RPMI7951 (cell line): ENCODE measurements at regions not wholly inside any gene's neighbourhood (a gene's known extent, or its start where the extent isn't known, plus 50 kb on each side); places are given as distances from the start of the nearest gene placed in this dataset.
"Not testable (repeated sequence)": the region's sequence is repeated elsewhere in the genome, so short reads cannot be mapped to it uniquely, and the experiment has no call there.

Source experiments
- DNase-seq: peaks from one replicate; pipeline ENCODE4 v3.0.0-alpha.2; 2012; ENCODE audit warnings: low read depth

DNA sequence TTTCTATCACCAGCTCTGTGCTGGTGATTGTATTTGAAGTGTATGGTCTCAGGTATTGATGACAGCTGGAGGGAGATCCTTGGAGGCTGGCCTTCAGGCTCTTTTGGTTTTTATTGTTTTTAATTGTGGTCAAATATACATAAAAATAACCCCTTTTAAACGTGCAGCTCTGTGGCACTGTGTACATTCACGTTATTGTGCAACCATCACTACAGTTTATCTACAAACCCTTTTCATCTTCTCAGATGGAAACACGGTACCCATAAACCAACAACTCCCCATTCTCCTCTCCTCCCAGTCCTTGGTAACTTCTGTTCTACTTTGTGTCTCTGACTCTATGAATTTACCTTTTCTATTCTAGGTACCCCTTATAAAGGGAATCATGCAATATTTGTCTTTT lies 79.3 kb upstream of the ATP8B1 start:
- no peak for DNase-seq

DNA sequence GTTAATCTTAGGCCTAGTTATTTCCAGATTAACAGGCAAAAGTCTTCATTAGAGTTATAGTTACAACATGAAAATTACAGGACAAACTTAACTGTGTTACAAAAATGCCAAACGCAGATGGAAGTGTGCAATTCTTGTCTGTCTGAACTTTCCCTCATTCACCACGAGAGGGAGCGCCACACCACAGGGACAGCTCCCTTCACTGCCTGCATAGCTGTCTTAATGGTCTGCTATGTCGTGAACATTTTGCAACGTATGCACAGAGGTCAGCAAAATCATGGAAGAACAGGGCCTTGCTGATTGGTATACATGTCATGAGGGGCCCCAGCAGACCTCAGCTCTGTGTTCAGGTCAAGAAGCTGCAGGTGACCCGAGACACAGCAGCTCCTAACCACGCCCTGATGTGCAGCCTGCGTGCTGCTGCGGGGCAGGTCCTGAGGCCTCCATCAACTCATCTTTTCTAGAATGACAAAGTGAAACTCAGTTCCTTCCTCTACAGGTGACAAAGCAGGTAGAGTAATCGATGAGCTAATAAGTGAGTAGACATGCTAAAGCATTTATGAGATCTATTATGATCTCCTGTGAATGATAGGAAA lies 78.8 kb upstream of the ATP8B1 start:
- DNase-seq, result peak; percentile 71

DNA sequence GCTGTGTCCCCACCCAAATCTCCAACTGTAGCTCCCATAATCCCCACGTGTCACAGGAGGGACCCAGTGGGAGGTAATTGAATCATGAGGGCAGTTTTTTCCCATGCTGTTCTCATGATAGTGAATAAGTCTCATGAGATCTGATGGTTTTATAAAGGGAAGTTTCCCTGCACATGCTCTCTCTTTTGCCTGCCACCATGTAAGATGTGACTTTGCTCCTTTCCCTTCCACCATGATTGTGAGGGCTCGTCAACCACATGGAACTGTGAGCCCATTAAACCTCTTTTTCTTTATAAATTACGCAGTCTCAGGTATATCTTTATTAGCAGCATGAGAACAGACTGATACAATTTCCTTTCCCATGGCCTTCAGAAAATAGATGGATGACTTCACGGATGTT lies 76.8 kb upstream of the ATP8B1 start:
- DNase-seq, result not testable (repeated sequence)

DNA sequence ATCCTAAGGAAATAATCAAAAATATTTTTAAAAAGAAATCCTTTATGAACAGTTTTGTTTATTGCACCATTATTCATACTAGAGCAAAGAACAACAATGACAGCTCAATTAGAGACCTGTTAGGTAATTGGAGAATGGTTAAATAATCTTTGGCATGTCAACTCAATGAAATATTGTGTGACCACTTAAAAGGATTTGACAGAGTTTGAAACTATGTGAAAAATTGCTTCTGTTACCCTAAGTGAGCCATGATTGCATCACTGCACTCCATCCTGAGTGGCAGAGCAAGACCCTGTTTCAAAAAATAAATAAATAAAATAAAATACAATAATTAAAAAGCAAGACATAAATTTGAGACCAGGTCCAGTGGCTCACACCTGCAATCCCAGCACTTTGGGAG lies 66.1 kb upstream of the ATP8B1 start:
- DNase-seq, result no peak

DNA sequence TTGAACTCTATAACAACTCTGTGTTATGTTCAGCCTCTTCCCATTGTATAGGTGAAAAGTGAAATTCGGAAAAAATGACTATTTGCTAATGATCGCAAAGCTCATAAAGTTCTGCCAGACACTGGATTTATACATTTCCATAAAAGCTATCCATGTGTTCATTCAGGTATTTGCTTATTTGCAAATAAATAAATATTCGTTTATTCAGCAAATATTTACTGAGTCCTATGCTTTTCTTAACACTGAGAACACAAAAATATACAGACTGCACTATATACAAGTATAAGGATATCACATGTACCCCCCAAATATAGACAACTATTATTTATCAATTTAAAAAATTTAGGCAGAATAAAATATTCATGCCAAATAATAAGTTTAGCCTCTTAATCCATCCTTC lies 63.2 kb upstream of the ATP8B1 start:
- no peak for DNase-seq

DNA sequence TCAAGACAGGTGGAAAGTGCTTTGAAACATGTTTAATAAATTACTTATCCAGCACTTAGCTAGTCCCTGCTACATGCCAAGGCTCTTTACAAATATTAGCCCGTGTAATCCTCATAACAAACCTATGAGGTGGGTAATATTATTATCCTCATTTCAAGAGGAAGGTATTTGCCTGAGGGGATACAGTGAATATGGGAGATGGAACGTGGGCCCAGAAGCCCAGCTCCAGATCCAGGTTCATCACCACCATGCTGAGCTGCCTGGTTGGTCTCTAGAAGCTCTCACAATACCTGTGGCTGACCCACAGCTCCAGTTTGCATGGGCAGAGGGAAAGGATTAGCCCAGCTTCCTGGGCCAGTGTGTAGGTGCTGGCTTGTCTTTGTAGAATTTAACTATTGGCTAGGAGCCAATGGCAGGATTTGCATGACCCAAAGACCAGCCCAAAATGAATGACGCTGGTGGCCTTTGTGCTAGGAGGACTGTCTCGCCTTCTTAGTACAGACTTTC lies 61.6 kb upstream of the ATP8B1 start:
- no peak for DNase-seq

DNA sequence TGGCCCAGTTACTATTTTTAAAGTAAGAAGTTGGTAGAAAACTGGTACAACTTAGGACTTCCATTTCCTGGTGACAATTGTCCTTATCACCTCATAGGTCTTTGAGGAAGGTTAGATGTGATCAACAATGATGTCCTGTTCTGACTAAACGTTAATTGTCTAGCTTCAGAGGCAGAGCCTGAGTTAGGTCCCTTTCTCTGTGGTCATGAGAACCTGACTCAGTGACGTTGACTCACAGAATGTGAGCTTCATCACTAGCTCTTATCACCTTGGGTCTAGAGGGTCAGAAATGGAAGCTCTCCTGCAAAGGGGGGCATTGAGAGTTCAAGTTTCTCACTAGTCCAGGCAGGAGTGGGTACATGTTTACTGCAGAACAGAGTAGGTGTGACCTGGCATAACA lies 60.6 kb upstream of the ATP8B1 start:
- peak; percentile 15 for DNase-seq

DNA sequence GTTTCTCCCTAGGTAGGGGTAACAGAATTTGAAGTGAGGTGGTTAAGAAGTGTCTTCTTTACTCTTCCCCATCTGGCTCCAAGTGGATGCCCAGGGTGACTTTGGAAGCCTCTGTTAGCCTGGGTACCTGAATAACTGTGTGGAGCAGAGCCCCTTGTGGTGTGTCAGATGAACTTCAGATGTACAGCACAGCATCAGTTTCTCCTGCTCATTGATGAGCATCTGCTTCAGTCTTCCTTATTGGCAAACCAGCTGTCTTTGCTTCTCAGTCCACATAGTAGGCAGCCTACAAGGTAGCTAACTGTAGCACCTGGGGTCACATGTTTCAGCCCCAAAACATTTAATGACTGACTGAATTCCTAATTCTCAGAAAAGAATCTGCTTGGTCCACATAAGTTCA lies 56.2 kb upstream of the ATP8B1 start:
- peak; percentile 30 for DNase-seq

DNA sequence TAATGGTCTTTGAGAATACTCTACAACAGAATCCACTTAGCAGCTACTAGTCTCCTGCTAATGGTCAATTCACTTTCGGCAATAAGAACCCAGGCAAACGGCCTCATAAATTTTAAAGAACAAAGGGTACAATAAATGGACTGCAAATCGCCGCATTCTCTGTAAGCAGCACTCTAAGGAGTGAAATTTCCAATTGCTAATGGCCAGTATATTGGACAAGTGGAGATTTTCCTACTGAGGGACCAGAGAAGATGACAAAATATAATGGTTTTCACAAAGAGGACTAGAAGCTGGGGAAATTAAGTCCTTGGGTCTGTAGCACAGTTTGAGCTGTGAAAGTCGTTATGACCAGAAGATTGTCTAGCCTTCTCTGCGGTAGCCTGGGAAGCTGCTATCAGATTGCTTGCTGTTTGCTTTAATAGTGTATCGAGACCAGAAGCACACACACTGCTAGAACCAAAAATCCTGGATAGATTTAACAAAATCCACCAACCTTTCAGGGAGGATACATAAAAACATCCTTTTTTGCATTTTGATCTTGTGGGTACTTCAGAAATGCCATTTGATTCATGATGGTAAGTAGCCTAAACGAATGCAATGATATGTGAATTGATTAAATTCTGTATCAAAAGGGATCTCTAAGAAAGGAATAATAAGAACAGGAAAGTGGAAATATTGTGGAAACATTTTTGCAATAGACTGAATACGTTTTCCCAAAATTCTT lies 53.6 kb upstream of the ATP8B1 start:
- no peak for DNase-seq

DNA sequence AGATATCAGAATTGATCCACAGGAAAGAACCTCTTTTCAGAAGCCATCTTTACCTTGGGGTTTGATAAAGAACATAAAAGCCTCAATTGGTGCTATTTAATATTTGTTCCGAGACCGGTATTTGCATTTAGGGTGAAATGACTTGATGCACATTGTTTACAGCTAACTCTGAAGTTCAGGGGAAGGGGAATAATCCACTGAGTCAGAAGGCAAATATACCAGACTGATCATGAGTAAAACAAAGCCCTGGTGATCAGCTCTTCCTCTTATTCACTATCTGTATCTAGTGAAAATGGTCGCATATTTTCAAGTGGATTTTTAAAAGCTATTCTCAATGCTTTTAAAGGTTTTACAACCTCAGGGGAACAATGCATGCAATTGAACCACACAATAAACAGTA lies 53.0 kb upstream of the ATP8B1 start:
- no peak for DNase-seq

DNA sequence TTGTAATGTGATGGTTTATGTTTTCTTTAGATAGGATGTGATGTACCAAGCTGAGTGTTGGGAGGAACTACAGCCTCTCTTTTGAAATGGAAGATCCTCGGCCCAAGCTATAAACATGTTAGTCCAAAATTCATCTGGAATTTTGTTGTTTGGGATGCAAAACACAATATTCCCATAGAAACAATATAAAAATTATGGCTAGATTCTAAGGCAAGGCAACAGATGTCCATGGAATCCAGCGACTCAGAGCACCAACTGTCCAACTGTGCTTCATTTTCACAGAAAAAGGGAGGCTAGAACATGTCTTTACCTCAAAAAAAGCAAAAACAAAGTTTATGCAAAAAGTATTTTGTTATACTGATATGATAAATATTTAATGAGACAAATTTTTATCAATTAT lies 52.4 kb upstream of the ATP8B1 start:
- DNase-seq, result no peak

DNA sequence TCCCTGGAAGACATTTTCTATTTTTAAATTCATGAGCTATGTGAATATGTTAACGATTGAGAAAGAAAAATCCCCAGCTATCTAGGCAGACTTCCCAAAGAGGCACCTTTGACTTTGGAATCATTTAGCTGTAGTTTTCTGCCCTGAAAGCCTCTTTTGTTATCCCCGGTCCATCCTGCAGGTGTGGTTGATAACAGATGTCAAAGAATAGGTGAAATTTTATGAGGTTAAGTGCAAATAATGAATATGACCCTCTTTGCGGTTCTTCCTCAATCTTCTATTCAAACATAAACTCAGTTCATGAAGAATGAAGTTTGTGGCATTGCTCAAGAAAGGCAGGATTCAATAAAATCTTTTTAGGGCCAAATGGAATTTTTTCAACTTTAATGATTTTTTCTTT lies 51.6 kb upstream of the ATP8B1 start:
- DNase-seq, result no peak

DNA sequence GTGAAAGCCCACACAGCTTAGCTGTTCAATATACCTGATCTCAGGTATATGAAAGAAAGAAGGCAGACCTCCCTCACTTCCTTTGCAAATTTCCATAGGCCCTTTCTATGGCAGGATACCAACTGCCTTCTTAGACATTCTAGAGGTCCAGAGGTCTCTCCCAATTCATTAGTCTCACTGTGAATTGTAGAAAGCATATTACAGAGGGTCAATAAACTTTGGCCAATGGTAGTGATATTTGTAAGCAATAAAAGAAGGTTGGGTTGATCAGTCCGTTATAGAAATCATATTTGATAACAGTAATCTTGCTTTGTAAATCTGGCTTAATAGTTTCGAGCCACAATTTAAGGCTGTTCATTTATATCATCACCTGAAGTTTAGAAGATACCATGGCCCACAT lies 50.7 kb upstream of the ATP8B1 start:
- no peak for DNase-seq

DNA sequence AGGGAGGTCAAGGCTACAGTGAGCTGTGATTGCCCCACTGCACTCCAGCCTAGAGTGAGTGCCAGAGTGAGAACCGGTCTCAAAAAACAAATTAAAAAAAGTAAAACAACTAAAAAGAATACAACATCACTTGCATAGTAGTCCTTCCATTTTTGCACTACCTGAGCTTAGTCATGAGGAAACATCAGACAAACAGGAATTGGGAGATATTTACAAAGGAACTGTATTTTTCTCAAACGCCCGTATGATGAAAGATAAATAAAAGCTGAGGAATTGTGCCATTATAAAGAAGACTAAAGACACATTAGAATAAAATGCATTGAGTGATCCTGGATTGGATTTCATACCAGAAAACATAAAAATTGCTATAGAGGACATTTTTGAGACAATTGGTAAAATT lies 50.0 kb upstream of the ATP8B1 start:
- DNase-seq, result no peak
